ENCODE measurements at regions not wholly inside any gene's neighbourhood (a gene's known extent, or its start where the extent isn't known, plus 50 kb on each side); places are given as distances from the start of the nearest gene placed in this dataset.

- no peaks in the 10 kb centered on the region for H3K9me3 ChIP-seq
- 94 to 96% methylated on average over 1 of the region's 1 CpG for WGBS, 2 donors
- no peak overlapping the region for H3K27ac ChIP-seq
- no peaks in the 10 kb centered on the region for H3K27me3 ChIP-seq
- DNase-seq = no peak
- no peaks in the 10 kb centered on the region for H3K36me3 ChIP-seq
- TF ChIP-seq CTCF (IDR thresholded peaks at IDR 0.05) = no peak
- TF ChIP-seq POLR2A (IDR thresholded peaks at IDR 0.05) = no peak
- intact Hi-C loops (cut with DNase I) = no loop called here
- H3K4me1 ChIP-seq = no peaks in the 10 kb centered on the region
- no peak overlapping the region for H3K4me3 ChIP-seq
Observed at GRCh38 chr2:185174353-185174752, 564.3 kb upstream of the FSIP2 start.

- no peaks in the 10 kb centered on the region for H3K27me3 ChIP-seq
- WGBS, 2 donors = 47 to 53% methylated on average over 3 of the region's 3 CpGs
- no peak overlapping the region for H3K27ac ChIP-seq
- no peaks in the 10 kb centered on the region for H3K4me1 ChIP-seq
- TF ChIP-seq CTCF (IDR thresholded peaks at IDR 0.05) = no peak
- TF ChIP-seq POLR2A (IDR thresholded peaks at IDR 0.05) = no peak
- no peaks in the 10 kb centered on the region for H3K36me3 ChIP-seq
- intact Hi-C loops (cut with DNase I) = no loop called here
- H3K9me3 ChIP-seq = no peaks in the 10 kb centered on the region
- DNase-seq = no peak
- H3K4me3 ChIP-seq = no peak overlapping the region
Observed at GRCh38 chr2:185179743-185180142, 558.9 kb upstream of the FSIP2 start.

GRCh38 chr2:185181901-185182300 lies 556.7 kb upstream of the FSIP2 start:
- H3K9me3 ChIP-seq = no peaks in the 10 kb centered on the region
- no peaks in the 10 kb centered on the region for H3K36me3 ChIP-seq
- H3K27me3 ChIP-seq = no peaks in the 10 kb centered on the region
- no peak for DNase-seq
- no peak overlapping the region for H3K4me3 ChIP-seq
- no peak for TF ChIP-seq CTCF (IDR thresholded peaks at IDR 0.05)
- no peak for TF ChIP-seq POLR2A (IDR thresholded peaks at IDR 0.05)
- WGBS, 2 donors = 73 to 82% methylated on average over 3 of the region's 3 CpGs
- H3K4me1 ChIP-seq = no peaks in the 10 kb centered on the region
- no peak overlapping the region for H3K27ac ChIP-seq
- intact Hi-C loops (cut with DNase I) = no loop called here

GRCh38 chr2:185185044-185185443 lies 553.6 kb upstream of the FSIP2 start:
- Histone ChIP-seq H3K4me1 (no peaks in the 10 kb centered on the region), H3K9me3 (no peaks in the 10 kb centered on the region), H3K36me3 (no peaks in the 10 kb centered on the region), H3K27me3 (no peaks in the 10 kb centered on the region), H3K4me3 (no peak overlapping the region), H3K27ac (no peak overlapping the region)
- intact Hi-C loops (cut with DNase I) = no loop called here
- no peak for DNase-seq
- TF ChIP-seq POLR2A (IDR thresholded peaks at IDR 0.05) (no peak), CTCF (IDR thresholded peaks at IDR 0.05) (no peak)
- WGBS, 2 donors = no CpG with 5 or more reads among the region's 4 CpGs

GRCh38 chr2:185187421-185187820 lies 551.2 kb upstream of the FSIP2 start:
- WGBS, 2 donors = 77 to 100% methylated on average over 1 to 2 of the region's 3 CpGs
- Histone ChIP-seq H3K4me3 (no peak overlapping the region), H3K4me1 (no peaks in the 10 kb centered on the region), H3K9me3 (no peaks in the 10 kb centered on the region), H3K36me3 (no peaks in the 10 kb centered on the region), H3K27me3 (no peaks in the 10 kb centered on the region), H3K27ac (no peak overlapping the region)
- intact Hi-C loops (cut with DNase I) = no loop called here
- no peak for DNase-seq
- TF ChIP-seq POLR2A (IDR thresholded peaks at IDR 0.05) = no peak
- no peak for TF ChIP-seq CTCF (IDR thresholded peaks at IDR 0.05)

Measured in esophagus squamous epithelium (tissue), 5 donors.